Upper lobe of right lung (tissue), 1 donor: ENCODE measurements at regions not wholly inside any gene's neighbourhood (a gene's known extent, or its start where the extent isn't known, plus 50 kb on each side); places are given as distances from the start of the nearest gene placed in this dataset.

Experiments
- ATAC-seq: fragments of 200-7000 bp; cut with Tn5 transposase; one replicate; pipeline ENCODE4 v1.9.1; 2020; ENCODE audit warnings: mild to moderate bottlenecking, moderate library complexity
- DNase-seq: peaks from one replicate; pipeline ENCODE4 v3.0.0-alpha.2; 2020
- H3K27ac ChIP-seq: fragments of 200-600 bp; one replicate; pipeline ENCODE4 v1.8.0; 2022
- H3K27me3 ChIP-seq: fragments of 200-600 bp; one replicate; pipeline ENCODE4 v1.8.0; 2022; ENCODE audit warnings: mild to moderate bottlenecking
- H3K36me3 ChIP-seq: fragments of 200-600 bp; one replicate; pipeline ENCODE4 v1.8.0; 2022
- H3K4me1 ChIP-seq: fragments of 200-600 bp; one replicate; pipeline ENCODE4 v1.8.0; 2022
- H3K4me3 ChIP-seq: fragments of 200-600 bp; one replicate; pipeline ENCODE4 v1.8.0; 2022; ENCODE audit warnings: mild to moderate bottlenecking
- H3K9me3 ChIP-seq: fragments of 200-600 bp; one replicate; pipeline ENCODE4 v1.8.0; 2022
- intact Hi-C: fragments of 100-400 bp; cut with DNase I; formaldehyde crosslinking; loops from one replicate; pipeline ENCODE4 v1.11.0; 2022
- TF ChIP-seq, protein P1 (sequence below): fragments of 200-600 bp; IDR thresholded peaks from one replicate; pipeline ENCODE4 v1.8.0; 2022; ENCODE audit warnings: antibody characterized with exemption
- donor health status: DM: no; HTN: yes; CAD: no; lungs with severe emphysema.

- H3K4me3 ChIP-seq = no peak overlapping the region
- H3K9me3 ChIP-seq = no peaks in the 10 kb centered on the region
- H3K36me3 ChIP-seq = no peaks in the 10 kb centered on the region
- TF ChIP-seq, protein P1, sequence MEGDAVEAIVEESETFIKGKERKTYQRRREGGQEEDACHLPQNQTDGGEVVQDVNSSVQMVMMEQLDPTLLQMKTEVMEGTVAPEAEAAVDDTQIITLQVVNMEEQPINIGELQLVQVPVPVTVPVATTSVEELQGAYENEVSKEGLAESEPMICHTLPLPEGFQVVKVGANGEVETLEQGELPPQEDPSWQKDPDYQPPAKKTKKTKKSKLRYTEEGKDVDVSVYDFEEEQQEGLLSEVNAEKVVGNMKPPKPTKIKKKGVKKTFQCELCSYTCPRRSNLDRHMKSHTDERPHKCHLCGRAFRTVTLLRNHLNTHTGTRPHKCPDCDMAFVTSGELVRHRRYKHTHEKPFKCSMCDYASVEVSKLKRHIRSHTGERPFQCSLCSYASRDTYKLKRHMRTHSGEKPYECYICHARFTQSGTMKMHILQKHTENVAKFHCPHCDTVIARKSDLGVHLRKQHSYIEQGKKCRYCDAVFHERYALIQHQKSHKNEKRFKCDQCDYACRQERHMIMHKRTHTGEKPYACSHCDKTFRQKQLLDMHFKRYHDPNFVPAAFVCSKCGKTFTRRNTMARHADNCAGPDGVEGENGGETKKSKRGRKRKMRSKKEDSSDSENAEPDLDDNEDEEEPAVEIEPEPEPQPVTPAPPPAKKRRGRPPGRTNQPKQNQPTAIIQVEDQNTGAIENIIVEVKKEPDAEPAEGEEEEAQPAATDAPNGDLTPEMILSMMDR = no peak
- DNase-seq (peak; percentile 26), ATAC-seq (no peak)
- no peak overlapping the region for H3K27ac ChIP-seq
- no peaks in the 10 kb centered on the region for H3K4me1 ChIP-seq
- intact Hi-C loops = no loop called here
- no peaks in the 10 kb centered on the region for H3K27me3 ChIP-seq
Observed at GRCh38 chr2:230650585-230651137, 62.0 kb upstream of the CAB39 start.

DNA sequence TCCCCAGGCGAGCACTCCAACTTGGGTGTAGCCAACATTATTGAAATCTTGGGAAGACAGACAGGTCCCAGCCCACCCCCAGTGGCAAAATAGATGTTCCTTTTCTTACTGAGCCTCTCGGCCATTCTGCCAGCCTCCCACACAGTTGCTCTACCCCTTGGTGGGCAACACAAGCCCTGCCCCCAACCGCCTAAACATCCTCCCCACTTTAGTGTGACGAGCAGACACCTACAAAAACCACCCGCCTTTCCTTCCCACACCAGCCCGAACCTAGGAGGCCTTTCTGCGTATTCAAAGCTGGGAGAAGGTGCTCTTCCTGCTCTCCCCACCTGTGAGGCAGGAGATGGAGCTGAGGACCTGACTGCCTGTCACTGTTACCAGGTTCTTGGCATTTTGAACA lies 58.6 kb upstream of the CAB39 start:
- Histone ChIP-seq H3K4me1 (peaks cover 3% of the 10 kb centered on the region), H3K4me3 (no peak overlapping the region), H3K27me3 (no peaks in the 10 kb centered on the region), H3K9me3 (no peaks in the 10 kb centered on the region), H3K27ac (no peak overlapping the region), H3K36me3 (no peaks in the 10 kb centered on the region)
- ATAC-seq (no peak), DNase-seq (no peak)
- TF ChIP-seq, protein P1 = no peak
- intact Hi-C loops = no loop called here

DNA sequence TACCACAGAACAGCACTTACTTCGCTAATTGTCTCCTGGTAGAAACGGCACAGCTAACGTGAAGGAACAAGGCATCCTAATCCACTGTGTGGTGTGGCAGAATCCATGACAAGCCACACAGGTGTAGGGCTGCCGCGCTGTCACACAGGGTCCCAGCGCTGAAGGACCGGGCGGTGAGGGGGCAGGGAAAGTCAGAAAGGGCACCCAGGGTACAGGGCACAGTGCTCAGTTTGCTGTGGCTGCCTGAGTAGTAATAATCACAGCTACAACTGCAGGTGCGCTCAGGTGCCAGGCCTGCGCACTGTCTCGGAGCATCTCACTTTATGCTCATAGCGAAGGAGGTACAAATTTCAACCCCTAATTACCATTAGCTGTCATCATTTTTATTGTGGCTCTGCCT lies 55.2 kb upstream of the CAB39 start:
- no peak overlapping the region for H3K4me3 ChIP-seq
- TF ChIP-seq, protein P1 = no peak
- ATAC-seq (no peak), DNase-seq (no peak)
- H3K36me3 ChIP-seq = no peaks in the 10 kb centered on the region
- H3K9me3 ChIP-seq = no peaks in the 10 kb centered on the region
- H3K4me1 ChIP-seq = peaks cover 19% of the 10 kb centered on the region
- intact Hi-C loops = no loop called here
- H3K27ac ChIP-seq = no peak overlapping the region
- H3K27me3 ChIP-seq = no peaks in the 10 kb centered on the region

DNA sequence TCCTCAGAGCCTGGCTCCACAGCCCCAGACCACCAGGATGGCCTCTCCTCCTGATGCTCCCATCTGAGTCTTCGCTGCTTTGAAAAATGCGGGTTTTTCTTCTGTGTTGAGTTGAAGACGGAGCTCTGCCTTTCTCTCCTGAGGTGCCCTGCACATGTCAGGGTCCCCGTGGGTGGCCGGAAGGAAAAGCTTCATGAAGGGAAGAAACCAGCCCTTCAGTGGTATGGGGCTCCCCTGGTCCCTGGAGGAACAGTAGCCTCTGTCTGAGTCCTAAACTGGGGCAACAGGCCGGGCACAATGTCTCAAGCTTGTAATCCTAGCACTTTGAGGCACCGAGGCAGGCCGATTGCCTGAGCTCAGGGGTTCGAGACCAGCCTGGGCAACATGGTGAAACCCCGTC lies 54.7 kb upstream of the CAB39 start:
- ATAC-seq = no peak
- Histone ChIP-seq H3K27ac (no peak overlapping the region), H3K4me3 (no peak overlapping the region), H3K4me1 (peaks cover 24% of the 10 kb centered on the region), H3K9me3 (no peaks in the 10 kb centered on the region), H3K36me3 (no peaks in the 10 kb centered on the region), H3K27me3 (no peaks in the 10 kb centered on the region)
- intact Hi-C loops = no loop called here
- DNase-seq = no peak
- TF ChIP-seq, protein P1 = no peak

GRCh38 chr2:230658577-230658876 lies 54.1 kb upstream of the CAB39 start:
- Histone ChIP-seq H3K4me3 (no peak overlapping the region), H3K27me3 (no peaks in the 10 kb centered on the region), H3K27ac (peak overlapping the region; percentile 3), H3K9me3 (no peaks in the 10 kb centered on the region), H3K4me1 (peaks cover 26% of the 10 kb centered on the region), H3K36me3 (no peaks in the 10 kb centered on the region)
- ATAC-seq = no peak
- intact Hi-C loops = no loop called here
- DNase-seq = no peak
- TF ChIP-seq, protein P1 = no peak
